ENCODE measurements at regions not wholly inside any gene's neighbourhood (a gene's known extent, or its start where the extent isn't known, plus 50 kb on each side); places are given as distances from the start of the nearest gene placed in this dataset.
A peak's percentile ranks its signal among the peaks of the same experiment; 100 is the strongest.

DNA sequence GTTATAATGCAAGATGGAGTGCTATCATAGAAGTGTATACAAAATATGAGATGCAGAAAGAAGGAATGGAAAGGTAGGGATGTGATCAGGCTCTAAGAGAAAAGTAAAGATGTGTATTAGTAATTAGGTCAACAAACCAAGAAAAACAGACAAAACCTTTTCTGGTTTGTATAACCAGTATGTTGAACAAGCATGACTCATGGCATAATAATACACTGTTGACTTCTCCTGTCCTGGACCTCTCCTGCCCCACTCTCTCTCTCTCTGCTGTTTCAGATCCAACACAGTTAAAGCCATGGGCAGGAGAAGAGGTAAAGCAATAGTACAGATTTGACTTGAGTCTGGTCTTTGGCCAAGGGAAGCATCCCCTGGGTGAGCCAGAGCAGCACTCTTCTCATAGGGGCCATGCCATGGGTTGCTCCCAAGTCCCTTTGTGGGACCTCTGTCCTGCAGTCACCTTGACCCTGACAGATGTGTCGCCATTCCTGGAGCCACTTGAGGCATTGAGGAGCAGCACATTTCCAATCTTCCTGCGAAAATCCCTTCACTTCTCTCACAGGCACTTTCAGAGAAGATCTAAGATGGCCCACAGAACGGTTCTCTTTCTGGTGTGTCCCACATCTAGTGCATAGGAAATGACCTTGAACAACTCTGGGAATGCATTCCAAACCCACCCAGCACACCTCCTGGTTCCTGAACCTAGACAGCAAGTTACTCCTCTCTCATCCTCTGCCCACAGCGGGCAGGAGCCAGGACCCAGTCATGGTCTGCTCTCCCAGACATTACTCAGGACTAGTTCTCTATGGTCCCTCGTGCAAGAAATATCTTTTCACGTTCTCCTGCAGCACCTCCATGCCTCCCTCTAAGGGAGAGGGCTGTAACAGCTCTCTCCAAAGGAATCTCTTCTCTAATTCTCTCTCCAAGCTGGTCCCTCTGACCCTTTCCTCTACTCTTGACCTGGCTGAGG is 58.2 kb upstream of the PRSS23 start:
- no peak overlapping the region for H3K4me3 ChIP-seq (ENCODE audit: low read length)
- TF ChIP-seq, protein P1, sequence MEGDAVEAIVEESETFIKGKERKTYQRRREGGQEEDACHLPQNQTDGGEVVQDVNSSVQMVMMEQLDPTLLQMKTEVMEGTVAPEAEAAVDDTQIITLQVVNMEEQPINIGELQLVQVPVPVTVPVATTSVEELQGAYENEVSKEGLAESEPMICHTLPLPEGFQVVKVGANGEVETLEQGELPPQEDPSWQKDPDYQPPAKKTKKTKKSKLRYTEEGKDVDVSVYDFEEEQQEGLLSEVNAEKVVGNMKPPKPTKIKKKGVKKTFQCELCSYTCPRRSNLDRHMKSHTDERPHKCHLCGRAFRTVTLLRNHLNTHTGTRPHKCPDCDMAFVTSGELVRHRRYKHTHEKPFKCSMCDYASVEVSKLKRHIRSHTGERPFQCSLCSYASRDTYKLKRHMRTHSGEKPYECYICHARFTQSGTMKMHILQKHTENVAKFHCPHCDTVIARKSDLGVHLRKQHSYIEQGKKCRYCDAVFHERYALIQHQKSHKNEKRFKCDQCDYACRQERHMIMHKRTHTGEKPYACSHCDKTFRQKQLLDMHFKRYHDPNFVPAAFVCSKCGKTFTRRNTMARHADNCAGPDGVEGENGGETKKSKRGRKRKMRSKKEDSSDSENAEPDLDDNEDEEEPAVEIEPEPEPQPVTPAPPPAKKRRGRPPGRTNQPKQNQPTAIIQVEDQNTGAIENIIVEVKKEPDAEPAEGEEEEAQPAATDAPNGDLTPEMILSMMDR (conservative IDR thresholded peaks at IDR 0.05; ENCODE audit: low read length) = no peak
- DNase-seq (ENCODE audit: low read depth) = peak; percentile 77

GRCh38 chr11:86741484-86741835 is 58.9 kb upstream of the PRSS23 start:
- no peak for DNase-seq (ENCODE audit: low read depth)
- TF ChIP-seq, protein P1 (conservative IDR thresholded peaks at IDR 0.05; ENCODE audit: low read length) = no peak
- H3K4me3 ChIP-seq (ENCODE audit: low read length) = no peak overlapping the region

GRCh38 chr11:86740628-86741483 is 59.5 kb upstream of the PRSS23 start:
- TF ChIP-seq, protein P1 (conservative IDR thresholded peaks at IDR 0.05; ENCODE audit: low read length) = no peak
- peak; percentile 95 for DNase-seq (ENCODE audit: low read depth)
- H3K4me3 ChIP-seq (ENCODE audit: low read length) = no peak overlapping the region

- TF ChIP-seq, protein P1 (conservative IDR thresholded peaks at IDR 0.05; ENCODE audit: low read length) = no peak
- DNase-seq (ENCODE audit: low read depth) = no peak
- no peak overlapping the region for H3K4me3 ChIP-seq (ENCODE audit: low read length)
These were observed 61.8 kb upstream of the PRSS23 start for GRCh38 chr11:86738568-86738967.

DNA sequence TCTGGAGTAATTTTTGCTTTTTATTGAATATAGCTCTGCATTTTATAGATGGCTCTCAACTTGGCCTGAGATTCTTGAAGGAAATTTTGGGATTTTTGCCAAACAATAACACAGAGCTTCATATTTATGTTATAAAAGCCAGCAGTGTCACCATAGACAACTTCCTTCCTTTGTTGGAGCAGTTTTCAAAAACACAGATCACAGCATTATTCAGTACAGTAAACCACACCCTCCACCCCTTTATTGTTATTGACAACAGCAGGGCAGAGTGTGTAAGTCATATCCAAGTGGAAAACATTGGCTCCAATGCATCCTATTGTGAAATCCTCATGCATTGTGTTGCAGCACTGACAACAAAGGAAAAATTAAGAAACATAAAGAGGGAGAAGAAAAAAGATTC is 62.6 kb upstream of the PRSS23 start:
- DNase-seq (ENCODE audit: low read depth) = peak; percentile 87
- TF ChIP-seq, protein P1 (conservative IDR thresholded peaks at IDR 0.05; ENCODE audit: low read length) = no peak

DNA sequence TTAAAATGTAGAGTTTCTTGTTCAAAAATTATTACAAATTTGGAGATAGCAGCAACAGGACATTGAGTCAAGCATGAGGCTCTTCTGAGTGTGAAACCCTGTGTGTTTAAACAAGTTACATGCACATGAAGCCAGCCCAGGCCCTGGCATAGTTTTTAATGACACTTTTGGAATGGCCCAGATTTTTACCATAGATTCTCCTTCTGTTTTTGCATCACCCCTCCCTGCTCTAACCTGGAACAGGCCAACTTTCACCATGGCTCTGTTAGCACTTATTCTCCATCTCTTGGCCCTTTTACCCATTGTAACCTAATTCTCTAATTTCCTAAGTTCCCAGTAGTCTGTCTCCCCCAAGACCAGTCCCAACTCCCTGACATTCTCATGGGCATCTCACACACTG is 63.1 kb upstream of the PRSS23 start:
- TF ChIP-seq, protein P1 (conservative IDR thresholded peaks at IDR 0.05; ENCODE audit: low read length) = no peak

More for the DNA sequence above, 62.6 kb upstream of the PRSS23 start:
- no peak overlapping the region for H3K4me3 ChIP-seq (ENCODE audit: low read length)

More for the DNA sequence above, 63.1 kb upstream of the PRSS23 start:
- DNase-seq (ENCODE audit: low read depth) = no peak
- H3K4me3 ChIP-seq (ENCODE audit: low read length) = no peak overlapping the region

All from AG10803 (cell line).